ENCODE measurements at regions not wholly inside any gene's neighbourhood (a gene's known extent, or its start where the extent isn't known, plus 50 kb on each side); places are given as distances from the start of the nearest gene placed in this dataset.

GRCh38 chr2:71815701-71816474 lies 331.8 kb downstream of the CYP26B1 start:
- no peaks in the 10 kb centered on the region for H3K27me3 ChIP-seq (ENCODE audit: insufficient read depth, low read length)
- CTCF ChIA-PET (ENCODE audit: partially characterized antibody): interaction anchor here (1.2 kb wide), 1 partner anchor 108 kb away, joined by 4 read pairs; no protein-coding TSS in a partner anchor
- H3K4me1 Mint-ChIP-seq: no peaks in the 10 kb centered on the region
- no peak overlapping the region for H3K27ac Mint-ChIP-seq
- POLR2A ChIA-PET (ENCODE audit: partially characterized antibody): no interaction called here
- peaks cover 2 to 4% of the 10 kb centered on the region in 2 donors for H3K27me3 Mint-ChIP-seq
- H3K4me1 ChIP-seq (ENCODE audit: insufficient read depth, low read length): no peaks in the 10 kb centered on the region
- H3K27ac ChIP-seq (ENCODE audit: low read depth, low read length): no peak overlapping the region
- no peak overlapping the region for H3K4me3 Mint-ChIP-seq
- no peaks in the 10 kb centered on the region for H3K9me3 ChIP-seq (ENCODE audit: control insufficient read depth in 1 of 2, low read length in 2 of 2)
- no peak overlapping the region for H3K4me3 ChIP-seq (ENCODE audit: low read length in 2 of 2)
- peaks cover 0 to 2% (median 0%) of the 10 kb centered on the region in 8 donors for H3K9me3 Mint-ChIP-seq
- intact Hi-C loops (cut with micrococcal nuclease): no loop called here
- no peaks in the 10 kb centered on the region for H3K36me3 Mint-ChIP-seq
- DNase-seq: no peak
- no peaks in the 10 kb centered on the region for H3K36me3 ChIP-seq (ENCODE audit: insufficient read depth, low read length)

GRCh38 chr2:71814885-71815284 lies 332.8 kb downstream of the CYP26B1 start:
- POLR2A ChIA-PET (ENCODE audit: partially characterized antibody): no interaction called here
- Histone ChIP-seq H3K36me3 (ENCODE audit: insufficient read depth, low read length) (no peaks in the 10 kb centered on the region), H3K4me3 (ENCODE audit: low read length in 2 of 2) (no peak overlapping the region), H3K27me3 (ENCODE audit: insufficient read depth, low read length) (no peaks in the 10 kb centered on the region), H3K4me1 (ENCODE audit: insufficient read depth, low read length) (no peaks in the 10 kb centered on the region), H3K9me3 (ENCODE audit: control insufficient read depth in 1 of 2, low read length in 2 of 2) (no peaks in the 10 kb centered on the region), H3K27ac (ENCODE audit: low read depth, low read length) (no peak overlapping the region)
- peaks cover 0 to 2% (median 0%) of the 10 kb centered on the region in 8 donors for H3K9me3 Mint-ChIP-seq
- intact Hi-C loops (cut with micrococcal nuclease): no loop called here
- no peak for DNase-seq
- CTCF ChIA-PET (ENCODE audit: partially characterized antibody): interaction anchor here (1.2 kb wide), 1 partner anchor 109 kb away, joined by 4 read pairs; no protein-coding TSS in a partner anchor
- no peak overlapping the region for H3K4me3 Mint-ChIP-seq
- no peaks in the 10 kb centered on the region for H3K36me3 Mint-ChIP-seq
- H3K27me3 Mint-ChIP-seq: peaks cover 2 to 4% of the 10 kb centered on the region in 2 donors
- H3K4me1 Mint-ChIP-seq: no peaks in the 10 kb centered on the region
- no peak overlapping the region for H3K27ac Mint-ChIP-seq

- ChIA-PET CTCF (ENCODE audit: partially characterized antibody) (no interaction called here), POLR2A (ENCODE audit: partially characterized antibody) (no interaction called here)
- Histone ChIP-seq H3K4me1 (ENCODE audit: insufficient read depth, low read length) (no peaks in the 10 kb centered on the region), H3K27me3 (ENCODE audit: insufficient read depth, low read length) (no peaks in the 10 kb centered on the region), H3K9me3 (ENCODE audit: control insufficient read depth in 1 of 2, low read length in 2 of 2) (no peaks in the 10 kb centered on the region), H3K4me3 (ENCODE audit: low read length in 2 of 2) (no peak overlapping the region), H3K36me3 (ENCODE audit: insufficient read depth, low read length) (no peaks in the 10 kb centered on the region), H3K27ac (ENCODE audit: low read depth, low read length) (no peak overlapping the region)
- H3K27me3 Mint-ChIP-seq: peaks cover 4% of the 10 kb centered on the region in 2 donors
- H3K9me3 Mint-ChIP-seq: peaks cover 0 to 2% (median 0%) of the 10 kb centered on the region in 8 donors
- no peak overlapping the region for H3K27ac Mint-ChIP-seq
- intact Hi-C loops (cut with micrococcal nuclease): no loop called here
- no peak for DNase-seq
- H3K36me3 Mint-ChIP-seq: no peaks in the 10 kb centered on the region
- no peak overlapping the region for H3K4me3 Mint-ChIP-seq
- no peaks in the 10 kb centered on the region for H3K4me1 Mint-ChIP-seq
These were observed 333.7 kb downstream of the CYP26B1 start for GRCh38 chr2:71813807-71814470.

GRCh38 chr2:71813315-71813714 lies 334.3 kb downstream of the CYP26B1 start:
- Histone ChIP-seq H3K27ac (ENCODE audit: low read depth, low read length) (no peak overlapping the region), H3K36me3 (ENCODE audit: insufficient read depth, low read length) (no peaks in the 10 kb centered on the region), H3K4me3 (ENCODE audit: low read length in 2 of 2) (no peak overlapping the region), H3K9me3 (ENCODE audit: control insufficient read depth in 1 of 2, low read length in 2 of 2) (no peaks in the 10 kb centered on the region), H3K27me3 (ENCODE audit: insufficient read depth, low read length) (no peaks in the 10 kb centered on the region), H3K4me1 (ENCODE audit: insufficient read depth, low read length) (no peaks in the 10 kb centered on the region)
- peaks cover 4% of the 10 kb centered on the region in 2 donors for H3K27me3 Mint-ChIP-seq
- no peak for DNase-seq
- POLR2A ChIA-PET (ENCODE audit: partially characterized antibody): no interaction called here
- CTCF ChIA-PET (ENCODE audit: partially characterized antibody): no interaction called here
- H3K36me3 Mint-ChIP-seq: no peaks in the 10 kb centered on the region
- intact Hi-C loops (cut with micrococcal nuclease): no loop called here
- no peak overlapping the region for H3K4me3 Mint-ChIP-seq
- no peaks in the 10 kb centered on the region for H3K4me1 Mint-ChIP-seq
- H3K27ac Mint-ChIP-seq: no peak overlapping the region
- H3K9me3 Mint-ChIP-seq: peaks cover 0 to 2% (median 0%) of the 10 kb centered on the region in 8 donors

DNA sequence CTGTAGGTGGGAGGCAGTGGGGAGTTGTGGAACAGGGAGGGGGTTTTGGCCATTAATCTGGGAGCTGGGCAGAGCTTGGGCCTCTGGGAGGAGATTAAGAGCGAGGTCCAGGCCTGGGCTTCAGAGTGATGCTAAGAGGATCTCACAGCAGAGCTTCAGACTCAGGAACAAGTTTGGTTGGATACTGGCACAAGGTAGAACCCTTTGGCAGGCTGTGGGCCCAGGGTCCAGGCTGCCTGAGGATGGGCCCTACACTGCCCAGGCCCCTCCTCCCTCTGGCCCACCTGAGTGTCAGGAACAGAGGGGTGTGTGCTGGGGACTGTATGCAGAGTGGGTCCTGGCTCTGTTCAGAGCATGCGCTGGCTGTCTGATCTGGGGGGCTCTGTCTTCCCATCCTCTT lies 334.9 kb downstream of the CYP26B1 start:
- ChIA-PET POLR2A (ENCODE audit: partially characterized antibody) (no interaction called here), CTCF (ENCODE audit: partially characterized antibody) (no interaction called here)
- intact Hi-C loops (cut with micrococcal nuclease): no loop called here
- Histone ChIP-seq H3K27me3 (ENCODE audit: insufficient read depth, low read length) (no peaks in the 10 kb centered on the region), H3K27ac (ENCODE audit: low read depth, low read length) (no peak overlapping the region), H3K36me3 (ENCODE audit: insufficient read depth, low read length) (no peaks in the 10 kb centered on the region), H3K4me1 (ENCODE audit: insufficient read depth, low read length) (no peaks in the 10 kb centered on the region), H3K4me3 (ENCODE audit: low read length in 2 of 2) (no peak overlapping the region), H3K9me3 (ENCODE audit: control insufficient read depth in 1 of 2, low read length in 2 of 2) (no peaks in the 10 kb centered on the region)
- H3K4me3 Mint-ChIP-seq: no peak overlapping the region
- H3K36me3 Mint-ChIP-seq: no peaks in the 10 kb centered on the region
- DNase-seq: no peak
- H3K4me1 Mint-ChIP-seq: no peaks in the 10 kb centered on the region
- H3K27ac Mint-ChIP-seq: no peak overlapping the region
- H3K9me3 Mint-ChIP-seq: peaks cover 0 to 2% (median 0%) of the 10 kb centered on the region in 8 donors
- peaks cover 2 to 4% of the 10 kb centered on the region in 2 donors for H3K27me3 Mint-ChIP-seq

GRCh38 chr2:71811726-71812125 lies 335.9 kb downstream of the CYP26B1 start:
- ChIA-PET POLR2A (ENCODE audit: partially characterized antibody) (no interaction called here), CTCF (ENCODE audit: partially characterized antibody) (no interaction called here)
- Histone ChIP-seq H3K9me3 (ENCODE audit: control insufficient read depth in 1 of 2, low read length in 2 of 2) (no peaks in the 10 kb centered on the region), H3K4me1 (ENCODE audit: insufficient read depth, low read length) (no peaks in the 10 kb centered on the region), H3K4me3 (ENCODE audit: low read length in 2 of 2) (no peak overlapping the region), H3K36me3 (ENCODE audit: insufficient read depth, low read length) (no peaks in the 10 kb centered on the region), H3K27ac (ENCODE audit: low read depth, low read length) (no peak overlapping the region), H3K27me3 (ENCODE audit: insufficient read depth, low read length) (no peaks in the 10 kb centered on the region)
- no peaks in the 10 kb centered on the region for H3K36me3 Mint-ChIP-seq
- H3K9me3 Mint-ChIP-seq: peaks cover 0 to 2% (median 0%) of the 10 kb centered on the region in 8 donors
- H3K4me1 Mint-ChIP-seq: no peaks in the 10 kb centered on the region
- H3K4me3 Mint-ChIP-seq: no peak overlapping the region
- H3K27me3 Mint-ChIP-seq: peaks cover 2 to 4% of the 10 kb centered on the region in 2 donors
- DNase-seq: no peak
- intact Hi-C loops (cut with micrococcal nuclease): no loop called here
- no peak overlapping the region for H3K27ac Mint-ChIP-seq

DNA sequence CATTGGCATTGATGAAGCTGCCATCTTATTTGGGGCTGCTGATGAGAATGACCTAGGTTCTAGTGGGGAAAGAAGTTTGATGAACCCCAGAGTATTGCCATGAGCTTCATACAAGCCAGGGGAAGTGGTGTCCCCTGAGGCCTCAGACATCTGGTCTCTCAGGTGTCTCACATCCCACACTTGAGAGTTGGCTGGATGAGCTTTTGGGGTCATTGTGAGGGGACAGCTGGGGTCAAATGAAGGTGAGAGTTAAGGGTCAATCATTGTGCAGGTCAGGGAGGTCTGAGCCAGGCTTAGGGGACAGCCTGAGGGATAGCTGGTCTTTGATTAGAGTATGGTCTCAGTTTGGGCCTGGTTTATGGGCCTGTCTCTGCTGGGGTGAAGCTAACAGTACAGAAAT lies 336.5 kb downstream of the CYP26B1 start:
- peaks cover 0 to 2% (median 0%) of the 10 kb centered on the region in 8 donors for H3K9me3 Mint-ChIP-seq
- peaks cover 0 to 4% of the 10 kb centered on the region in 2 donors for H3K27me3 Mint-ChIP-seq
- Histone ChIP-seq H3K9me3 (ENCODE audit: control insufficient read depth in 1 of 2, low read length in 2 of 2) (no peaks in the 10 kb centered on the region), H3K4me1 (ENCODE audit: insufficient read depth, low read length) (no peaks in the 10 kb centered on the region), H3K36me3 (ENCODE audit: insufficient read depth, low read length) (no peaks in the 10 kb centered on the region), H3K4me3 (ENCODE audit: low read length in 2 of 2) (no peak overlapping the region), H3K27ac (ENCODE audit: low read depth, low read length) (no peak overlapping the region), H3K27me3 (ENCODE audit: insufficient read depth, low read length) (no peaks in the 10 kb centered on the region)
- no peaks in the 10 kb centered on the region for H3K4me1 Mint-ChIP-seq
- no peaks in the 10 kb centered on the region for H3K36me3 Mint-ChIP-seq
- POLR2A ChIA-PET (ENCODE audit: partially characterized antibody): no interaction called here
- no peak overlapping the region for H3K4me3 Mint-ChIP-seq
- CTCF ChIA-PET (ENCODE audit: partially characterized antibody): no interaction called here
- intact Hi-C loops (cut with micrococcal nuclease): no loop called here
- DNase-seq: no peak
- no peak overlapping the region for H3K27ac Mint-ChIP-seq
